ENCODE measurements at regions not wholly inside any gene's neighbourhood (a gene's known extent, or its start where the extent isn't known, plus 50 kb on each side); places are given as distances from the start of the nearest gene placed in this dataset.

- TF ChIP-seq, protein P1, sequence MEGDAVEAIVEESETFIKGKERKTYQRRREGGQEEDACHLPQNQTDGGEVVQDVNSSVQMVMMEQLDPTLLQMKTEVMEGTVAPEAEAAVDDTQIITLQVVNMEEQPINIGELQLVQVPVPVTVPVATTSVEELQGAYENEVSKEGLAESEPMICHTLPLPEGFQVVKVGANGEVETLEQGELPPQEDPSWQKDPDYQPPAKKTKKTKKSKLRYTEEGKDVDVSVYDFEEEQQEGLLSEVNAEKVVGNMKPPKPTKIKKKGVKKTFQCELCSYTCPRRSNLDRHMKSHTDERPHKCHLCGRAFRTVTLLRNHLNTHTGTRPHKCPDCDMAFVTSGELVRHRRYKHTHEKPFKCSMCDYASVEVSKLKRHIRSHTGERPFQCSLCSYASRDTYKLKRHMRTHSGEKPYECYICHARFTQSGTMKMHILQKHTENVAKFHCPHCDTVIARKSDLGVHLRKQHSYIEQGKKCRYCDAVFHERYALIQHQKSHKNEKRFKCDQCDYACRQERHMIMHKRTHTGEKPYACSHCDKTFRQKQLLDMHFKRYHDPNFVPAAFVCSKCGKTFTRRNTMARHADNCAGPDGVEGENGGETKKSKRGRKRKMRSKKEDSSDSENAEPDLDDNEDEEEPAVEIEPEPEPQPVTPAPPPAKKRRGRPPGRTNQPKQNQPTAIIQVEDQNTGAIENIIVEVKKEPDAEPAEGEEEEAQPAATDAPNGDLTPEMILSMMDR (IDR thresholded peaks at IDR 0.05; ENCODE audit: low read depth, low read length, poor library complexity, severe bottlenecking), result no peak
- no peak for TF ChIP-seq EZH2phosphoT487 (IDR thresholded peaks at IDR 0.05; ENCODE audit: borderline replicate concordance, low read length)
Observed at GRCh38 chr15:98221144-98221543, 260.6 kb downstream of the ARRDC4 start.

Measured in DOHH2 (cell line).